ENCODE measurements at regions not wholly inside any gene's neighbourhood (a gene's known extent, or its start where the extent isn't known, plus 50 kb on each side); places are given as distances from the start of the nearest gene placed in this dataset.

- WGBS, 2 experiments (ENCODE audit: extremely low coverage in 2 of 2, insufficient read length in 1 of 2), result no CpG with 5 or more reads among the region's 6 CpGs
- no peak overlapping the region for H2AK5ac ChIP-seq (ENCODE audit: low read depth, low read length)
- no TSS peak for BruUV-seq (replicated peaks)
These were observed 194.1 kb upstream of the ARID1B start for GRCh38 chr6:156583083-156583482.

More at GRCh38 chr6:156583083-156583482, 194.1 kb upstream of the ARID1B start:
- CTCF ChIA-PET, result no interaction called here
- H3K18ac ChIP-seq (ENCODE audit: low read depth, low read length), result no peak overlapping the region
- H3K79me1 ChIP-seq (ENCODE audit: low read depth in 1 of 2, low read length in 2 of 2), result no peaks in the 10 kb centered on the region
- peaks cover 8% of the 10 kb centered on the region for H3K9me3 ChIP-seq (ENCODE audit: control insufficient read depth, insufficient read depth, low read length)
- TF ChIP-seq CTCF (conservative IDR thresholded peaks at IDR 0.05; ENCODE audit: low read depth, low read length), result no peak
- no peaks in the 10 kb centered on the region for H4K20me1 ChIP-seq (ENCODE audit: insufficient read depth, low read length)
- no peak for ATAC-seq (ENCODE audit: low read depth)
- H3K14ac ChIP-seq (replicated peaks; ENCODE audit: low read depth, low read length), result no peak overlapping the region
- intact Hi-C loops (cut with micrococcal nuclease), result no loop called here
- no peak overlapping the region for H2BK120ac ChIP-seq (ENCODE audit: low read depth, low read length)
- H4K5ac ChIP-seq (ENCODE audit: low read depth, low read length), result no peak overlapping the region
- no peak overlapping the region for H4K8ac ChIP-seq (ENCODE audit: low read depth in 2 of 2, low read length in 2 of 2)
- no peak overlapping the region for H2BK20ac ChIP-seq (ENCODE audit: low read depth, low read length)
- H3K27me3 ChIP-seq (ENCODE audit: control insufficient read depth, insufficient read depth, low read length), result peaks cover 3% of the 10 kb centered on the region; the same call in 1 of the 2 replicates
- no peak overlapping the region for H3K4ac ChIP-seq (ENCODE audit: low read depth, low read length)
- no peak overlapping the region for H3K27ac ChIP-seq (ENCODE audit: insufficient read depth, low read length)
- no peak overlapping the region for H2AFZ ChIP-seq (replicated peaks; ENCODE audit: low read length, poor library complexity)
- no peak for DNase-seq
- H3K23ac ChIP-seq (ENCODE audit: low read depth, low read length), result no peak overlapping the region
- no peak overlapping the region for H3K4me2 ChIP-seq (ENCODE audit: low read depth, low read length)
- dilution Hi-C loops (cut with HindIII; ENCODE audit: low sequenced_read_pairs, unreplicated experiment), result no loop called here
- in situ Hi-C loops (cut with MboI; ENCODE audit: low sequenced_read_pairs), result no loop called here
- no peak overlapping the region for H2BK15ac ChIP-seq (ENCODE audit: low read depth, low read length)
- H2BK5ac ChIP-seq (ENCODE audit: low read depth, low read length, poor library complexity, severe bottlenecking), result no peak overlapping the region
- H3K4me1 ChIP-seq (ENCODE audit: control insufficient read depth, insufficient read depth, low read length), result no peaks in the 10 kb centered on the region
- H3K4me3 ChIP-seq (ENCODE audit: insufficient read depth, low read depth, low read length), result no peak overlapping the region
- no peaks in the 10 kb centered on the region for H3K9me1 ChIP-seq (ENCODE audit: insufficient read depth, low read length)
- H4K91ac ChIP-seq (ENCODE audit: insufficient read depth, low read depth, low read length), result no peak overlapping the region
- no peaks in the 10 kb centered on the region for H3K36me3 ChIP-seq (ENCODE audit: control insufficient read depth, insufficient read depth, low read length)
- no peak overlapping the region for H3K9ac ChIP-seq (ENCODE audit: low read depth, low read length)
- no peak overlapping the region for H2AK9ac ChIP-seq (replicated peaks; ENCODE audit: low read depth, low read length, poor library complexity)
- H3K56ac ChIP-seq (ENCODE audit: extremely low read depth, insufficient read depth, low read length), result no peak overlapping the region
- POLR2A ChIA-PET (ENCODE audit: unreplicated experiment), result no interaction called here
